ENCODE measurements at regions not wholly inside any gene's neighbourhood (a gene's known extent, or its start where the extent isn't known, plus 50 kb on each side); places are given as distances from the start of the nearest gene placed in this dataset.

GRCh38 chr5:74174366-74174765, 466.2 kb downstream of the ENC1 start:
- DNase-seq (ENCODE audit: low read depth, low spot score): no peak
- H3K79me2 ChIP-seq (ENCODE audit: control insufficient read depth, insufficient read depth, low read length): no peaks in the 10 kb centered on the region
- no peak overlapping the region for H2AFZ ChIP-seq (ENCODE audit: control insufficient read depth, low read depth, low read length)
- ChIA-PET POLR2A (no interaction called here), SMC1A (ENCODE audit: uncharacterized antibody, unreplicated experiment) (interaction anchor here (0.6 to 1.2 kb wide), 2 partner anchors 15 to 18 kb away, joined by 3 read pairs; no protein-coding TSS in a partner anchor), RAD21 (ENCODE audit: unreplicated experiment) (interaction anchor here (0.8 kb wide), 1 partner anchor 61 kb away, joined by 3 read pairs; no protein-coding TSS in a partner anchor), CTCF (no interaction called here)
- in situ Hi-C loops (cut with MboI): no loop called here
- H3K9ac ChIP-seq (ENCODE audit: control insufficient read depth, insufficient read depth, low read length): no peak overlapping the region
- BruUV-seq (replicated peaks): no TSS peak
- H3K9me3 ChIP-seq (replicated peaks; ENCODE audit: control insufficient read depth, insufficient read depth, low read length): no peaks in the 10 kb centered on the region; the same call in 2 of the 3 replicates
- no peak for ATAC-seq
- no peaks in the 10 kb centered on the region for H4K20me1 ChIP-seq (ENCODE audit: control insufficient read depth, insufficient read depth)
- 10% methylated on average over 1 of the region's 1 CpG for WGBS (ENCODE audit: insufficient coverage, insufficient replicate concordance, low lambda C conversion rate, missing lambda C conversion rate)
- intact Hi-C loops (cut with micrococcal nuclease; ENCODE audit: unreplicated experiment): no loop called here
- H3K27me3 ChIP-seq (replicated peaks in 1 of 2; ENCODE audit: control insufficient read depth in 2 of 2, insufficient read depth in 2 of 2, low read length in 1 of 2): no peaks in the 10 kb centered on the region
- no peak for FAIRE-seq
- no peak overlapping the region for H3K4me3 ChIP-seq
- H3K36me3 ChIP-seq (ENCODE audit: control insufficient read depth in 2 of 2, insufficient read depth in 2 of 2, low read length in 1 of 2): no peaks in the 10 kb centered on the region
- no peak overlapping the region for H3K4me2 ChIP-seq (ENCODE audit: control insufficient read depth, insufficient read depth)
- TF ChIP-seq KLF5 (IDR thresholded peaks at IDR 0.05; ENCODE audit: partially characterized antibody): no peak
- TF ChIP-seq MYB (IDR thresholded peaks at IDR 0.05; ENCODE audit: borderline replicate concordance, low read depth, low read length): no peak
- TF ChIP-seq CREM (IDR thresholded peaks at IDR 0.05; ENCODE audit: low read depth): no peak
- no peak for TF ChIP-seq CHD2 (IDR thresholded peaks at IDR 0.05; ENCODE audit: borderline replicate concordance, low read depth, low read length)
- TF ChIP-seq NFIC (IDR thresholded peaks at IDR 0.05; ENCODE audit: low read depth, low read length): no peak
- no peak for TF ChIP-seq GATAD2B (conservative IDR thresholded peaks at IDR 0.05; ENCODE audit: low read depth)
- TF ChIP-seq RAD51 (IDR thresholded peaks at IDR 0.05): no peak
- TF ChIP-seq ZNF622 (IDR thresholded peaks at IDR 0.05): no peak
- TF ChIP-seq PBX3 (IDR thresholded peaks at IDR 0.05; ENCODE audit: insufficient replicate concordance, low read depth, low read length): no peak
- TF ChIP-seq MXI1 (IDR thresholded peaks at IDR 0.05; ENCODE audit: low read depth, low read length): no peak
- no peak for TF ChIP-seq NRF1 (conservative IDR thresholded peaks at IDR 0.05; ENCODE audit: low read depth, low read length)
- no peak for TF ChIP-seq POLR2AphosphoS2 (IDR thresholded peaks at IDR 0.05; ENCODE audit: low read depth, low read length)
- no peak for TF ChIP-seq SUZ12 (IDR thresholded peaks at IDR 0.05; ENCODE audit: unreplicated experiment)
- TF ChIP-seq FOXK2 (IDR thresholded peaks at IDR 0.05): no peak
- TF ChIP-seq E2F8 (IDR thresholded peaks at IDR 0.05; ENCODE audit: low read depth, partially characterized antibody): no peak
- no peak for TF ChIP-seq IRF4 (IDR thresholded peaks at IDR 0.05; ENCODE audit: low read depth, low read length)
- TF ChIP-seq YBX1 (IDR thresholded peaks at IDR 0.05): no peak
- no peak for TF ChIP-seq JUND (IDR thresholded peaks at IDR 0.05; ENCODE audit: low read depth, low read length)
- TF ChIP-seq BACH1 (IDR thresholded peaks at IDR 0.05; ENCODE audit: borderline replicate concordance): no peak
- H3K27ac ChIP-seq (ENCODE audit: control insufficient read depth, insufficient read depth): no peak overlapping the region
- no peaks in the 10 kb centered on the region for H3K4me1 ChIP-seq (ENCODE audit: control insufficient read depth, insufficient read depth, low read length)
